ENCODE measurements at regions not wholly inside any gene's neighbourhood (a gene's known extent, or its start where the extent isn't known, plus 50 kb on each side); places are given as distances from the start of the nearest gene placed in this dataset.

- 89 to 100% (median 95%) methylated on average over 3 of the region's 3 CpGs for WGBS, 5 donors
- intact Hi-C loops (cut with DNase I; ENCODE audit: low total_unique reads), result no loop called here
- peaks cover 0 to 10% (median 0%) of the 10 kb centered on the region in 7 donors for H3K27me3 ChIP-seq (replicated peaks in 1 of 7)
Measured at GRCh38 chr1:21349693-21350092, 59.4 kb upstream of the ECE1 start.

GRCh38 chr1:21347072-21347581 lies 56.9 kb upstream of the ECE1 start:
- no peak for TF ChIP-seq CTCF (IDR thresholded peaks at IDR 0.05 in 8 of 11, conservative IDR thresholded peaks at IDR 0.05 in 3 of 11)
- no peak for TF ChIP-seq POLR2AphosphoS5 (IDR thresholded peaks at IDR 0.05)
- TF ChIP-seq POLR2A (IDR thresholded peaks at IDR 0.05), result no peak
- Histone ChIP-seq H3K36me3 (no peaks in the 10 kb centered on the region), H3K27ac (no peak overlapping the region), H3K9me3 (no peaks in the 10 kb centered on the region), H3K27me3 (replicated peaks in 1 of 7) (peaks cover 0 to 10% (median 0%) of the 10 kb centered on the region in 7 donors), H3K4me1 (peaks cover 23 to 48% (median 39%) of the 10 kb centered on the region in 6 donors), H3K4me3 (no peak overlapping the region)
- DNase-seq, result no peak
- 78 to 84% (median 83%) methylated on average over 8 of the region's 8 CpGs for WGBS, 5 donors
- intact Hi-C loops (cut with DNase I; ENCODE audit: low total_unique reads), result no loop called here

More at GRCh38 chr1:21349693-21350092, 59.4 kb upstream of the ECE1 start:
- Histone ChIP-seq H3K36me3 (no peaks in the 10 kb centered on the region), H3K4me3 (no peak overlapping the region), H3K4me1 (peaks cover 3 to 22% (median 13%) of the 10 kb centered on the region in 6 donors), H3K27ac (no peak overlapping the region), H3K9me3 (no peaks in the 10 kb centered on the region)
- TF ChIP-seq CTCF (IDR thresholded peaks at IDR 0.05 in 8 of 11, conservative IDR thresholded peaks at IDR 0.05 in 3 of 11) (no peak), POLR2AphosphoS5 (IDR thresholded peaks at IDR 0.05) (no peak), POLR2A (IDR thresholded peaks at IDR 0.05) (no peak)
- DNase-seq, result no peak

GRCh38 chr1:21346365-21347071 lies 56.3 kb upstream of the ECE1 start:
- peaks cover 0 to 10% (median 0%) of the 10 kb centered on the region in 7 donors for H3K27me3 ChIP-seq (replicated peaks in 1 of 7)
- H3K36me3 ChIP-seq, result no peaks in the 10 kb centered on the region
- peaks cover 29 to 54% (median 45%) of the 10 kb centered on the region in 6 donors for H3K4me1 ChIP-seq
- WGBS, 5 donors, result 53 to 63% (median 56%) methylated on average over 13 of the region's 13 CpGs
- TF ChIP-seq POLR2AphosphoS5 (IDR thresholded peaks at IDR 0.05) (no peak), CTCF (IDR thresholded peaks at IDR 0.05 in 8 of 11, conservative IDR thresholded peaks at IDR 0.05 in 3 of 11) (no peak), POLR2A (IDR thresholded peaks at IDR 0.05) (no peak)
- intact Hi-C loops (cut with DNase I; ENCODE audit: low total_unique reads), result no loop called here
- H3K9me3 ChIP-seq, result no peaks in the 10 kb centered on the region
- no peak overlapping the region for H3K27ac ChIP-seq
- H3K4me3 ChIP-seq, result peak overlapping the region in 4 of 8 donors; percentile 70 to 94 (median 83)
- no peak for DNase-seq

- peaks cover 35 to 70% (median 61%) of the 10 kb centered on the region in 6 donors for H3K4me1 ChIP-seq
- 2 to 6% (median 4%) methylated on average over 17 to 74 of the region's 74 CpGs for WGBS, 5 donors
- H3K36me3 ChIP-seq, result peaks cover 0 to 6% (median 0%) of the 10 kb centered on the region in 6 donors
- H3K4me3 ChIP-seq, result peak overlapping the region; percentile 33 to 94 (median 74)
- intact Hi-C loops (cut with DNase I; ENCODE audit: low total_unique reads), result no loop called here
- H3K27ac ChIP-seq, result peak overlapping the region in 7 of 8 donors; percentile 78 to 97 (median 89)
- peak; percentile 89 for DNase-seq
- no peaks in the 10 kb centered on the region for H3K9me3 ChIP-seq
- peaks cover 0 to 10% (median 0%) of the 10 kb centered on the region in 7 donors for H3K27me3 ChIP-seq (replicated peaks in 1 of 7)
- peak in 1 of 3 donors; percentile 69 for TF ChIP-seq POLR2A (IDR thresholded peaks at IDR 0.05)
- no peak for TF ChIP-seq POLR2AphosphoS5 (IDR thresholded peaks at IDR 0.05)
- TF ChIP-seq CTCF (IDR thresholded peaks at IDR 0.05 in 8 of 11, conservative IDR thresholded peaks at IDR 0.05 in 3 of 11), result no peak
Measured at GRCh38 chr1:21344750-21345443, 54.6 kb upstream of the ECE1 start.
